Endothelial cell of hepatic sinusoid (primary cell): ENCODE measurements at regions not wholly inside any gene's neighbourhood (a gene's known extent, or its start where the extent isn't known, plus 50 kb on each side); places are given as distances from the start of the nearest gene placed in this dataset.

Source experiments
- in situ Hi-C: cut with HindIII; loops from 2 replicates; pipeline ENCODE4 v1.10.0; 2017; ENCODE audit warnings: low sequenced_read_pairs

GRCh38 chr4:155478336-155478835 lies 101.6 kb upstream of the MAP9 start:
- in situ Hi-C loops = no loop called here

GRCh38 chr4:155474758-155475157 lies 98.0 kb upstream of the MAP9 start:
- in situ Hi-C loops = no loop called here

DNA sequence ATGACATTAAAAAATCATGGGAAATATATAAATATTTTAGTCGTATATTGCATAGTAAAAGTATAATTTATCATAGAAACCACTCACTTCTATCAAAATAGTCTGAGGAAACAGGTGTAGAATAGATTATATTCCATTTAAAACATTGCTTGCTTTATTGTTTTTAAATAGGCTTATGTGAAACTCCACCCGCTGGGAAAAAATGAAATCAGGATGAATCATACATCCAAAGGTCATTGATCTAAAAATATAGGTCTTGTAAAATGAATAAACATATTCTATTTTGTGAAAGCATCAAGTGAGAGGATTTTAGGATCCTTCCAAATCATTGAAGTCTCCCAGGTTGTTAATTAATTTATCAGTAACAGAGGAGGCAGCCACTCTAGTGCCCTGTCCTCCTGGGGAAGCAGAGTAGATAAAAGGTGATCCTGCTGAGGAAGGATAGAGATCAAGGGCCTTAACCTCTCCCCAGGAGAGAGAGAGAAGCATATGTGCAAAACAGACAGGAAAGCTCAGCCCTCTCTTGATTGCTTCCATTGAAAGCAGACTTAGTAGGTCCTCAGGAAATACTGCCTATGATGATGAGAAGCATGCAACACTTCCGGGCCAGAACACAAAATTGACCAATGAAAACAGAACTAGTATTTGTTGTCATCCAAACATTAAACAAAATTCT lies 96.8 kb upstream of the MAP9 start:
- in situ Hi-C loops = no loop called here

DNA sequence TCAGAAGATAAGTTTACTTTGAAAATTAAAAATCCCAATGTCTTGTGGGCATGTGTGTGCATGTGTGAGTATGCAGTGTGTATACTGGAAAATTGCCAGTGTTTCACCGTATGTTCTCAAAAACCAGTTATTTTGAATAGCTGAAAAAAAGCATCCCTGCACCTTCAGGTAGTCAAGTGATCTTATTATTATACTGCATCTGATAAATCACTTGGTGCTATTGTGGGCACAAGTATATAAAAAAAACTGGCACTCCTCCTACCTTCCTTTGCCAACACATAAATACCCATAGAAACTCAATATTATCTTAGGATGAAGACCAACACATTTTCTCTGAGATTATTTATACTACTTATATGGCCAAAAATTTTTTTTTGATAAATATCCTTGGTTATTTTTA lies 91.5 kb upstream of the MAP9 start:
- in situ Hi-C loops = no loop called here

GRCh38 chr4:155450676-155451075 lies 73.9 kb upstream of the MAP9 start:
- in situ Hi-C loops = no loop called here

DNA sequence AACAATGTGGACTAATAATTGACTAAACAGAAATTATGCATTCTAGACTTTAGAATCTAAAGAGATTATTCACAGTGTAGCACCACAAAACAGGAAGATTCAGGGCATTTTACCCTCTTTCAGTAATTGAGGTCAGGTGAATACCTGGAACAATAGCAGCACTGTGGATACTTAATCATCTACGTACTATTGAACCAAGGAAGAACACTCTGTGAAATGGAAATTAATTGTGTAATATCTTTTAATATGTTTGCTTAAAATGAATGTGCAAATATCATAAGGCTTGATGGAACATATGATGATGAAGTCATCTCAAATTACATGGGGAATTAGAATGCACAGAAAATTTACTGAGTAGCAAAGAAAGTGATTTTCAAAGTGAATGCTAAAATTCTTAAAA lies 68.5 kb upstream of the MAP9 start:
- in situ Hi-C loops = loop anchor here (10.0 kb wide), 1 partner anchor 339 kb away; no protein-coding TSS in a partner anchor

DNA sequence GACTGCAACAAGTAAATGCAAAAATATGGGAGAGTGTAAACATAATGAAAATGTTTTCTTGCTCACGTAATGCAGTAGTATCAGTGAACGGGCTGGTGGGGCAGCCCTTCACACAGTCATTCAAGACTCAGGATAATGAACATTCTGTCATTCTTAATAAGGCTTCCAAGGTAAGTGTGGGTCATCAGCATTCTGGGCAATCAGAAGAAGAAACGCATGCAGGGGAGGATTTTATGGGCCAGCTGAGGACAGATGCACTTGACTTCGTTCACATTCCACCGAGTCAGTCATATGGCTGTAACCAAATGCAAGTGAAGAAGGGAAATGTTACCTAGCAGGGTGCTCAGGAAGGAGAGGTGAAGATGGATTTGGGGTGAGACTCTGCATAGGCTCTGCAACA lies 68.0 kb upstream of the MAP9 start:
- in situ Hi-C loops = loop anchor here (10.0 kb wide), 1 partner anchor 340 kb away; no protein-coding TSS in a partner anchor

GRCh38 chr4:155442267-155443105 lies 65.7 kb upstream of the MAP9 start:
- in situ Hi-C loops = loop anchor here (10.0 kb wide), 1 partner anchor 342 kb away; no protein-coding TSS in a partner anchor

- in situ Hi-C loops = loop anchor here (10.0 kb wide), 1 partner anchor 343 kb away; no protein-coding TSS in a partner anchor
Measured at GRCh38 chr4:155441475-155441874, 64.7 kb upstream of the MAP9 start.

- in situ Hi-C loops = loop anchor here (10.0 kb wide), 1 partner anchor 345 kb away; no protein-coding TSS in a partner anchor
Measured at GRCh38 chr4:155439760-155440159, 63.0 kb upstream of the MAP9 start.

- in situ Hi-C loops = no loop called here
Measured at GRCh38 chr4:155434904-155435303, 58.1 kb upstream of the MAP9 start.

DNA sequence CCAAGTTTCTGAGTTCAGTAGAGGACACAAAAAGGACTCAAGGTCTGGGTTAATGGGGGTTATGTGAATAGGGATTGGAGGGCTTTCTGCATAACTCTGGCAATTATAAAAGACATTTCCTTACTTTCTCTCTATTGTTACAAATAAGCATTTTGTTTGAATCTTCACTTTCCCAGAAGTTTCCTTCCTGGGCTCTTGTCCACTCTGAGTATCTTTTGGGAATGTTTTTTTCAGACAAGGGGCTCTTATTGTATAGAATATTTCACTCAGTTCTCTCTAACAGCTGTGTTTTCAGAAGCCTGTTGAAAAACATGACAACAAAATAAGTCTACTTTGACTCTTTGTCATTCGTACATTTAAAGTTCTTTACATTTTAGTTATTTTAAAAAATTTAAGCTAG lies 57.6 kb upstream of the MAP9 start:
- in situ Hi-C loops = no loop called here

DNA sequence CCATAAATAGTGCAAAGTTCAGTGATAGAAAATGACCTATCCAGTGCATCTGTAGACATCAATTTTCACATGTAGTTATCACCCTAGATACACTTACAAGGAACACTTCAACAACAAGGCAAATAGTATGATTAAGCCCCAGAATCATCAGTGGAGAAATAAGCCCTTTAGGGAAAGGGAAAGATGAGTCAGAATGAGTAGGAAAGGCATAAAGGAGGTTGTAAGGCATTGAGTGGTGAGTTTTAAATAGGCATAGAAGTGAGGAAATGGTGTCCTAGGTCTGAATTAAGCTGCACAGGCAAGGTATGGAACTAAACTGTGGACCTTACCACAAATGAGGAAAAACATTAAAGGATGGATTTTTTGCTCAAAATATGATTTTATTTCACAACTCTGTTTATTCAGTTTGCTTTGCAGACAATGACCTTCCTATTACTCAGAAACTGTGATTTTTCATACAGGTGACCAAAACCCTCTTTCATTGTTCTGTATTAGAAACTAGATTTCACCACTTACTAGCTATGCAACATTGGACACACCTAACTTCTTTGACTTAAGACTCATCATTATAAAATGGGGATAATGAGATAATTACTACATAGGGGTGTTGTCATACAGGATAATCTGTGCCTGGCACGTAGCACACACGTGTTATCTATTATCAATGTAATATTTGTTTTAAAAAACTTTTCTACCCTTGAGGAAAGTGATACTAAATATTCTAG lies 57.0 kb upstream of the MAP9 start:
- in situ Hi-C loops = no loop called here

- in situ Hi-C loops = no loop called here
Measured at GRCh38 chr4:155430895-155431795, 54.4 kb upstream of the MAP9 start.

- in situ Hi-C loops = no loop called here
Measured at GRCh38 chr4:155428128-155428527, 51.4 kb upstream of the MAP9 start.

DNA sequence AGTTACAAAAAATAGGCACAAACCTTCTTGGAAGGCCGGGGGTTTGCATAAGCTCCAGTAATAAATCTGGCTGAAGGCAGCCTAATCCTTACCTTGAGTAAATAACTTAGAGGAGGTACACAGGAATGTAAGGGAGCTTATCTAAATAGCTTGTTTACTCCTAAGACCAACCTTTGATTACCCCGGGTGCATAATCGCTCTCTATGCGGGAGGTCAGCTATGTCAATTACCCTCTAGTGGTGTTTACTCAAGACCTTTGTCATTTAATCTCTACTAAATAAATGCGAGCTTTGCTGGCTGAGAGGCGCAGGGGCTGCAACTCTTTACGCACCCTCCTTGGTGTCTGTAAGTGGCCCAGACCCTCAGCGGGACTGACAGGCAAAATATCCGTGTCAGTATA lies 50.2 kb upstream of the MAP9 start:
- in situ Hi-C loops = no loop called here
